Mesothelial cell of epicardium (in vitro differentiated cells): ENCODE measurements at regions not wholly inside any gene's neighbourhood (a gene's known extent, or its start where the extent isn't known, plus 50 kb on each side); places are given as distances from the start of the nearest gene placed in this dataset.
A peak's percentile ranks its signal among the peaks of the same experiment; 100 is the strongest.

Experiments used
- DNase-seq, 2 experiments: peaks; one replicate each; pipeline ENCODE4 v3.0.0; 2021; ENCODE audit warnings: low spot score in 2 of 2; ENCODE audit not compliant: unreplicated experiment in 2 of 2
- H3K27ac Mint-ChIP-seq: 2 replicates; pipeline ENCODE4 v1.8.0; 2021; ENCODE audit warnings: mixed read lengths
- H3K27me3 Mint-ChIP-seq: 2 replicates; pipeline ENCODE4 v1.8.0; 2021; ENCODE audit warnings: low read depth, mixed read lengths
- H3K36me3 Mint-ChIP-seq: 2 replicates; pipeline ENCODE4 v1.8.0; 2021; ENCODE audit warnings: mixed read lengths
- H3K4me1 Mint-ChIP-seq: 2 replicates; pipeline ENCODE4 v1.8.0; 2021; ENCODE audit warnings: mixed read lengths
- H3K4me3 Mint-ChIP-seq: 2 replicates; pipeline ENCODE4 v1.8.0; 2021; ENCODE audit warnings: mild to moderate bottlenecking, moderate library complexity, mixed read lengths
- H3K9me3 Mint-ChIP-seq: 2 replicates; pipeline ENCODE4 v1.8.0; 2021; ENCODE audit warnings: mixed read lengths
- TF ChIP-seq, protein P1 (sequence below): fragments of 200-600 bp; sonication (generic); IDR thresholded peaks from one replicate; pipeline ENCODE4 v1.5.0; 2021; ENCODE audit warnings: antibody characterized with exemption; ENCODE audit not compliant: unreplicated experiment

DNA sequence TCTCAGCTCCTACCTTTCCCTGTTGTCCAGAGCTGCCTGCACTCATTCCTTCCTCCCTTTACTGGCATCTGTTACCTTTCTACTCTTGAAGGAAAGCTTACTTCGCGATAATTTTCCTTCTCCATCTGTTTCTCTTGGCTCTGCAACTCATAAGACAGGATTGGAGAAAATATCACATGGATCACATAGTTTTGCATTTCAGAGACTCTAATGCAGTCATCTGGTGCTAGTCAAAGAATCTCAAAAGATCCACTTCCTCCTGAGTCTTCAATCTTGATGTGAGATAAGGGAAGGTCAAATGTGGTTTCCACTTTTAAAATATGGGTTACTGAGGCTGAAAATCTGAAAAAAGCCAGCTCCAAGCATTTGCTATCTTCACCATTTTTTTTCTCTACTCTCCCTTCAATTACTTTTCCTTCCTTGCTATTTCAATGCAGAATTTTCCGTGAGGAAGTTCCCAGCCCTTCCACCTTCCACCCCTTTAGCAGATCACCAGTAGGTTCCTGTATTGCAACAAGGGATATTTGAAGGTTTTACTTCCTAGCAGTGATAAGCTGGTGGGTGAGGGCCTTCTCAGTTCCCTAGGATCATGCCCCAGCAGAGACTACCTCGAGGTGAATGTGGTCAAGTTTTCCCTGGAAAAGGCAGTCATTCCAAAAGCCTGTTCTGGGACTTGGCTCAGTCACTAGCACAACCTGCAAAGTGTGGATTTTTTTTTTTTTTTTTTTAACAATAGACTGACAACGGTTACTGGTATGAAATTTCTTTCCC, 62.8 kb upstream of the LRRC1 start:
- TF ChIP-seq, protein P1, sequence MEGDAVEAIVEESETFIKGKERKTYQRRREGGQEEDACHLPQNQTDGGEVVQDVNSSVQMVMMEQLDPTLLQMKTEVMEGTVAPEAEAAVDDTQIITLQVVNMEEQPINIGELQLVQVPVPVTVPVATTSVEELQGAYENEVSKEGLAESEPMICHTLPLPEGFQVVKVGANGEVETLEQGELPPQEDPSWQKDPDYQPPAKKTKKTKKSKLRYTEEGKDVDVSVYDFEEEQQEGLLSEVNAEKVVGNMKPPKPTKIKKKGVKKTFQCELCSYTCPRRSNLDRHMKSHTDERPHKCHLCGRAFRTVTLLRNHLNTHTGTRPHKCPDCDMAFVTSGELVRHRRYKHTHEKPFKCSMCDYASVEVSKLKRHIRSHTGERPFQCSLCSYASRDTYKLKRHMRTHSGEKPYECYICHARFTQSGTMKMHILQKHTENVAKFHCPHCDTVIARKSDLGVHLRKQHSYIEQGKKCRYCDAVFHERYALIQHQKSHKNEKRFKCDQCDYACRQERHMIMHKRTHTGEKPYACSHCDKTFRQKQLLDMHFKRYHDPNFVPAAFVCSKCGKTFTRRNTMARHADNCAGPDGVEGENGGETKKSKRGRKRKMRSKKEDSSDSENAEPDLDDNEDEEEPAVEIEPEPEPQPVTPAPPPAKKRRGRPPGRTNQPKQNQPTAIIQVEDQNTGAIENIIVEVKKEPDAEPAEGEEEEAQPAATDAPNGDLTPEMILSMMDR: no peak
- H3K27ac Mint-ChIP-seq: peak overlapping the region; percentile 73
- H3K9me3 Mint-ChIP-seq: peaks cover 5% of the 10 kb centered on the region
- no peak overlapping the region for H3K4me3 Mint-ChIP-seq
- DNase-seq: no peak
- no peaks in the 10 kb centered on the region for H3K27me3 Mint-ChIP-seq
- H3K36me3 Mint-ChIP-seq: peaks cover 6% of the 10 kb centered on the region
- peaks cover 55% of the 10 kb centered on the region for H3K4me1 Mint-ChIP-seq

DNA sequence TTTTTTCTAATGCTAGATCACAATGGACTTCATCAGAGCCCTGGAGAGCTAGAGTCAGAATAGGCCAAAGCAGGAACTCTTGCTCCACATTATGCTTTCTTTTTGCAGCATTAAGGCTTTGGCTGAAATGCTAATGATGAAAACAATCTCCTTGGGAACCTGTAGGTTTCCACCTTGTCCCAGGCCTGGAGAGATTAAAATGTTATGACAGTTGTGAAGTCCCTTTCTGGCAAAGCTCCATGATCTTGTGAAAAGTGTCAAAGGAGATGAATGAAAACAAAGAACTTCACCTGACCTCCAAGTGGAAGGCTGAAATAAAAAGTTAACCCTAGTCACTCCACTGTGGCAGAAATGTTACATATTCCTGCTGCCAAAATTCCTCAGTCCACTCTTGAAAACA, 64.0 kb upstream of the LRRC1 start:
- peaks cover 7% of the 10 kb centered on the region for H3K36me3 Mint-ChIP-seq
- H3K27ac Mint-ChIP-seq: peak overlapping the region; percentile 76
- peaks cover 52% of the 10 kb centered on the region for H3K4me1 Mint-ChIP-seq
- no peak overlapping the region for H3K4me3 Mint-ChIP-seq
- H3K27me3 Mint-ChIP-seq: no peaks in the 10 kb centered on the region
- H3K9me3 Mint-ChIP-seq: peaks cover 5% of the 10 kb centered on the region
- TF ChIP-seq, protein P1: no peak
- DNase-seq: no peak

DNA sequence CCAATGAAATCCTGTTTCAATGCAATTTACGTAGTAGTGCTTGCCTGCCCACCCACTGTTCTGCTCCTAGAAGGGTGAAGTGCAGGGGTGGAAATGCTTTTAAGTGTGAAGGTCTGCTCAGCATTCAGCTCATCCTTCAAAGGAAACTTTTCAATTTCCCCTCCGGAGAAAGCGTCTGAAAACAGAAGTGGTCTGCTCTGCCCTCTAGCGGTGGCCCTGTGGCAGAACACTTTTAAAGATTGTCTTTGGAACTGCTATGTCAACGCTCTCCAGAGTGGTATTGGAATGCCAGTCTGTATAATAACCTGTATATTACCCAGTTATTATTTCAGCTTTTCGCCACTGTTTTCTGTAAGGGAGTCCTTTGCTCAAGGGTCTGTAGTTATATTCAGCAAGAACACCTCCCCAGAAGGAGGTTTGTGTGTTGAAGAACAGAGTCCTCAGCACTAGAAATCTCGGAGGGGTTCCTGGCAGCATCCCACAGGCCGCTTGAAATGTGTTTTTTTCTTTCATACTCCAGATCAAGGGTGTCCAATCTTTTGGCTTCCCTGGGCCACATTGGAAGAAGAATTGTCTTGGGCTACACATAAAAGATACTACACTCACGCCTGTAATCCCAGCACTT, 63.1 kb upstream of the KLHL31 start:
- H3K4me1 Mint-ChIP-seq: peaks cover 47% of the 10 kb centered on the region
- DNase-seq: peak; percentile 40 to 82
- no peak overlapping the region for H3K4me3 Mint-ChIP-seq
- peaks cover 1% of the 10 kb centered on the region for H3K36me3 Mint-ChIP-seq
- H3K27me3 Mint-ChIP-seq: no peaks in the 10 kb centered on the region
- no peaks in the 10 kb centered on the region for H3K9me3 Mint-ChIP-seq
- TF ChIP-seq, protein P1: peak; percentile 96
- peak overlapping the region; percentile 39 for H3K27ac Mint-ChIP-seq

DNA sequence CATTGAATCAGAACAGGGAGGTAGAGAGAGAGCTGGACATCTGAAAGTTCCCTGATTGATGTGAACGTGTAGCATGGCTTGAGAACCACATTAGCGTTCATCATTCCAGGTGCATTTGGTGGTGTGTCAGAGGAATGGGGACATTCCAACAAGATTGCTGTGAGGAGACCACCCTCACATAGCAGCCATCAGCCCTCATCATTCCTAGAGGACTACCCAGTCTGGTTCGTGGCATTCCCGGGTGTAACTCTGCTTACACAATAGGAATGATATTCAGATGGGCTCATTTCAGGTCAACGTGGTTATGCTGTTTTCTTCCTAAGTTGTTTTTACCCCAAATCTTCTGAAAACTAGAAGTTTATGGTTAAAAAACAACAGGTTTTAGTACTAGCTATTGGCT, 62.2 kb upstream of the KLHL31 start:
- no peaks in the 10 kb centered on the region for H3K9me3 Mint-ChIP-seq
- no peak for DNase-seq
- peaks cover 1% of the 10 kb centered on the region for H3K36me3 Mint-ChIP-seq
- TF ChIP-seq, protein P1: no peak
- no peaks in the 10 kb centered on the region for H3K27me3 Mint-ChIP-seq
- peaks cover 51% of the 10 kb centered on the region for H3K4me1 Mint-ChIP-seq
- no peak overlapping the region for H3K4me3 Mint-ChIP-seq
- H3K27ac Mint-ChIP-seq: peak overlapping the region; percentile 21

DNA sequence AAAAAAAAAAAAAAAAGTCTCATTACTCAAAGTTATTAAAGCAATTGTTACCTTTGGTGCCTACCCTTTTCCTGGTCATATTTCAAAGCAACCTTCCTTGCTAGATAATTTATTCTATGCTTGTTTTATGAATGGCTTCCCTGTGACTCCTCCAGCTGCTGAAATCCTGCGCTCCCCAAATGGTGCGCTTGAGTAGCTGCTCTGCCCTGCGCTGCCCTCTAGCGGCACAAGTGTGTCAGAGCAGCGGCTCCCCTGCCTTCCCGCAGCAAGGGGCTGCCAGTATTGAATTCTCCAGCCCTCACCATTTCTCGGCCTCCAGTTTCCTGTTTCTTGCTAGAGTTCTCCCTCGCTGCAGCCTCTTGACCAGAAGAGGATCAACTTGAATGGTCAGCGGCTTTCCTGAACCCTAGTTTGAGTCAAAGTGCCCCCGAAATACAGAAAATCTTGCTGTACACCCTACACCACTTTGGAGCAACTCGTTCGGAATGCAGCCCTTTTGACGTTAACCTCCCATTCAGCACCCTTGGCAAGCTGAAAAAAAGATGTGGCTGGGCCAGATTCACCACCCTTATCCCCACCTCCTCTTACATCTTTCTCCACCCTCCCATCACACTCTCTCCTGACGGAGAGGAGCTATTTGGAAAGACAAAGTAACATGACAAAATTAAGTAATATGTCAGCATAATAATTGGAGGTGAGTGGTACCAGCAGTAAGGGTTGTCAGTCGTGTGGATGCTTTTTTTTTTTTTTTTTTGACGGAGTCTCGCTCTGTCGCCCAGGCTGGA, 60.4 kb upstream of the KLHL31 start:
- Mint-ChIP-seq H3K36me3 (peaks cover 1% of the 10 kb centered on the region), H3K27me3 (no peaks in the 10 kb centered on the region), H3K9me3 (no peaks in the 10 kb centered on the region), H3K4me1 (peaks cover 38% of the 10 kb centered on the region), H3K27ac (no peak overlapping the region), H3K4me3 (no peak overlapping the region)
- peak; percentile 58 to 84 for DNase-seq
- TF ChIP-seq, protein P1: peak; percentile 85
